KMS-11 (cell line): ENCODE measurements at regions not wholly inside any gene's neighbourhood (a gene's known extent, or its start where the extent isn't known, plus 50 kb on each side); places are given as distances from the start of the nearest gene placed in this dataset.

Experiments
- H2AFZ ChIP-seq: fragments of 200-600 bp; sonication (generic); 2 replicates; pipeline ENCODE4 v1.6.1; 2016; ENCODE audit warnings: antibody characterized with exemption, mixed run types, low read depth
- H3K27ac ChIP-seq: fragments of 200-600 bp; sonication (generic); 2 replicates; pipeline ENCODE4 v1.6.1; 2016; ENCODE audit warnings: mild to moderate bottlenecking, mixed run types
- H3K27me3 ChIP-seq: fragments of 200-600 bp; sonication (generic); 2 replicates; pipeline ENCODE4 v1.6.1; 2017; ENCODE audit warnings: mild to moderate bottlenecking, low read depth, mixed run types, moderate library complexity; ENCODE audit not compliant: insufficient read depth
- H3K36me3 ChIP-seq: fragments of 200-600 bp; sonication (generic); 2 replicates; pipeline ENCODE4 v1.6.1; 2017; ENCODE audit warnings: mild to moderate bottlenecking, mixed run types; ENCODE audit not compliant: insufficient read depth
- H3K4me1 ChIP-seq: fragments of 200-600 bp; sonication (generic); 2 replicates; pipeline ENCODE4 v1.6.1; 2016; ENCODE audit warnings: mild to moderate bottlenecking, low read depth, mixed run types; ENCODE audit not compliant: poor library complexity, severe bottlenecking
- H3K4me2 ChIP-seq: fragments of 200-600 bp; sonication (generic); 2 replicates; pipeline ENCODE4 v1.7.0; 2016; ENCODE audit warnings: mild to moderate bottlenecking, mixed run types
- H3K4me3 ChIP-seq: fragments of 200-600 bp; sonication (generic); IDR thresholded peaks from 2 replicates; pipeline ENCODE4 v1.6.1; 2017; ENCODE audit warnings: low read depth, low read length, mixed read lengths; ENCODE audit not compliant: insufficient read depth
- H3K79me2 ChIP-seq: fragments of 200-600 bp; sonication (generic); 2 replicates; pipeline ENCODE4 v1.6.1; 2016; ENCODE audit warnings: low read depth, mixed run types; ENCODE audit not compliant: insufficient read depth
- H3K9ac ChIP-seq: fragments of 200-600 bp; sonication (generic); 2 replicates; pipeline ENCODE4 v1.6.1; 2016; ENCODE audit warnings: mild to moderate bottlenecking, mixed run types
- H4K20me1 ChIP-seq: fragments of 200-600 bp; sonication (generic); 2 replicates; pipeline ENCODE4 v1.6.1; 2016; ENCODE audit warnings: mild to moderate bottlenecking, mixed run types; ENCODE audit not compliant: insufficient read depth
- TF ChIP-seq, protein P1 (sequence below): fragments of 200-600 bp; sonication (generic); conservative IDR thresholded peaks from 2 replicates; pipeline ENCODE4 v1.6.1; 2017; ENCODE audit warnings: low read depth, mild to moderate bottlenecking, antibody characterized with exemption, low read length, moderate library complexity, mixed read lengths

DNA sequence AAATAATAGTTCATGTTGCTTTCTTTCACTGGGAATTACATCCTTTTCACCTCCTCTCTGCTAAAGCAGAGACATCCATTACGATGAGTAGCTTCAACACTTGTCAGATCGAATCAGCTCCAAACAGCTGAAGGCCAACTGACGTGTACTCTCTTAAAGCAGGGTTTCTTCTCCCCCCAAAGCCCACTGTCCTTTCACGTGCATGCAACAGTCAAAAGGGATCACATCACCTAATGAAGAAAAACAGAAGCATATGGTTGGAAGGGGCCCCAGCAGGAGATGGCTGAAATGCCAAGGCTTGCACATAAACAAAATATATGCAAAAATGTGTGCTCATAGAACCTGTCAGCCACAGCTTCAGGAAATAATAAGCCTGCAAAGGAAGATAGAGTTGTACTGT is 421.6 kb downstream of the ANXA1 start:
- no peak overlapping the region for H3K4me2 ChIP-seq
- H3K9ac ChIP-seq: no peak overlapping the region
- TF ChIP-seq, protein P1, sequence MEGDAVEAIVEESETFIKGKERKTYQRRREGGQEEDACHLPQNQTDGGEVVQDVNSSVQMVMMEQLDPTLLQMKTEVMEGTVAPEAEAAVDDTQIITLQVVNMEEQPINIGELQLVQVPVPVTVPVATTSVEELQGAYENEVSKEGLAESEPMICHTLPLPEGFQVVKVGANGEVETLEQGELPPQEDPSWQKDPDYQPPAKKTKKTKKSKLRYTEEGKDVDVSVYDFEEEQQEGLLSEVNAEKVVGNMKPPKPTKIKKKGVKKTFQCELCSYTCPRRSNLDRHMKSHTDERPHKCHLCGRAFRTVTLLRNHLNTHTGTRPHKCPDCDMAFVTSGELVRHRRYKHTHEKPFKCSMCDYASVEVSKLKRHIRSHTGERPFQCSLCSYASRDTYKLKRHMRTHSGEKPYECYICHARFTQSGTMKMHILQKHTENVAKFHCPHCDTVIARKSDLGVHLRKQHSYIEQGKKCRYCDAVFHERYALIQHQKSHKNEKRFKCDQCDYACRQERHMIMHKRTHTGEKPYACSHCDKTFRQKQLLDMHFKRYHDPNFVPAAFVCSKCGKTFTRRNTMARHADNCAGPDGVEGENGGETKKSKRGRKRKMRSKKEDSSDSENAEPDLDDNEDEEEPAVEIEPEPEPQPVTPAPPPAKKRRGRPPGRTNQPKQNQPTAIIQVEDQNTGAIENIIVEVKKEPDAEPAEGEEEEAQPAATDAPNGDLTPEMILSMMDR: no peak
- no peak overlapping the region for H2AFZ ChIP-seq
- H3K27ac ChIP-seq: no peak overlapping the region
- no peaks in the 10 kb centered on the region for H3K79me2 ChIP-seq
- no peaks in the 10 kb centered on the region for H3K27me3 ChIP-seq
- no peaks in the 10 kb centered on the region for H3K4me1 ChIP-seq
- no peaks in the 10 kb centered on the region for H4K20me1 ChIP-seq
- H3K4me3 ChIP-seq: no peak overlapping the region
- H3K36me3 ChIP-seq: no peaks in the 10 kb centered on the region

- TF ChIP-seq, protein P1: no peak
- Histone ChIP-seq H3K36me3 (no peaks in the 10 kb centered on the region), H3K4me2 (no peak overlapping the region), H3K9ac (no peak overlapping the region), H3K27me3 (no peaks in the 10 kb centered on the region), H3K79me2 (no peaks in the 10 kb centered on the region), H3K4me3 (no peak overlapping the region), H3K27ac (no peak overlapping the region), H4K20me1 (no peaks in the 10 kb centered on the region), H3K4me1 (no peaks in the 10 kb centered on the region), H2AFZ (no peak overlapping the region)
These were observed 423.7 kb downstream of the ANXA1 start for GRCh38 chr9:73575101-73576060.

DNA sequence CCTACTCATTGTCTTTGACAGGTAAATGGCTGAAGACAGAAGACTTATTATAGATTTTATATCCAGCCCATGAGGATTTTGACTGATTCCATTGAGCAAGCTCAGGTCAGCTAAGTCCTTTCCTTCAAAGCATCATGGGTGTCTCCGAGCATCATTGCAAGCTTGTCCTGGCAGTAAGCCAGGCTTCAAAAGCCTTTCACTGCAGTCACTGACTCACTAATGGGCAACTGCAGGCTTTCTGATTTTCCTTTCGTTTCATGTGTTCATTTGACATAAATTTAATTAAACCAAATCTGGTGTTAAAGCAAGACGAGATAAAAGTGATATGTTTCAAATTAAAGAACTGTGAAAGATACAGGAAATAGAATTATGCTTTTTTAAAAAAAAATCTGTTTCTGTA is 426.2 kb downstream of the ANXA1 start:
- Histone ChIP-seq H3K4me3 (no peak overlapping the region), H3K36me3 (no peaks in the 10 kb centered on the region), H3K4me1 (no peaks in the 10 kb centered on the region), H3K9ac (no peak overlapping the region), H3K27me3 (no peaks in the 10 kb centered on the region), H4K20me1 (no peaks in the 10 kb centered on the region), H3K79me2 (no peaks in the 10 kb centered on the region), H3K27ac (no peak overlapping the region), H3K4me2 (no peak overlapping the region), H2AFZ (no peak overlapping the region)
- TF ChIP-seq, protein P1: no peak

DNA sequence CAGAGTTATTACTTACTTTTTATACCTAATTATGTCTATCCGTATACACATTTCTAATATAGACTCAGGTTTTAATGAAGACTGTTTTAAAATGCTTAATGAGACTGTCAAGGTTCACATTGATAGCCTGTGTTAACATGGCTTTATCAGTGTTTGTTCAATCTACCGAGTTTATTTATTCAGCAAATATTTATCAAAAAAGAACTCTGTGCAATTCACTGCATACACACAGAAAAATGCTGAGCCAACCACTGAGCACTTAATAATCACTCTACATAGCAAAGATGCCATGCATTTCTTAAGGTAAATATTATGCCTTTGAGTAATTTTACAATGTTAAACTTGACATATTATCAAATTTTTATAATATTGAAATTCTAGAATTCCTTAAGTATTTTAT is 428.2 kb downstream of the ANXA1 start:
- Histone ChIP-seq H4K20me1 (no peaks in the 10 kb centered on the region), H3K4me2 (no peak overlapping the region), H3K4me1 (no peaks in the 10 kb centered on the region), H3K27ac (no peak overlapping the region), H3K4me3 (no peak overlapping the region), H3K27me3 (no peaks in the 10 kb centered on the region), H3K9ac (no peak overlapping the region), H2AFZ (no peak overlapping the region), H3K79me2 (no peaks in the 10 kb centered on the region), H3K36me3 (no peaks in the 10 kb centered on the region)
- TF ChIP-seq, protein P1: no peak
